GM21619 (cell line): ENCODE measurements at regions not wholly inside any gene's neighbourhood (a gene's known extent, or its start where the extent isn't known, plus 50 kb on each side); places are given as distances from the start of the nearest gene placed in this dataset.
"Not testable (repeated sequence)": the region's sequence is repeated elsewhere in the genome, so short reads cannot be mapped to it uniquely, and the experiment has no call there.

Experiments used
- ATAC-seq: cut with Tn5 transposase; IDR thresholded peaks from one replicate; pipeline ENCODE4 v1.9.1; 2021; ENCODE audit not compliant: unreplicated experiment

- no peak for ATAC-seq
Observed at GRCh38 chr5:124621279-124621678, 125.2 kb downstream of the ZNF608 start.

- no peak for ATAC-seq
Observed at GRCh38 chr5:124620743-124621142, 125.7 kb downstream of the ZNF608 start.

- no peak for ATAC-seq
Observed at GRCh38 chr5:124619121-124619520, 127.3 kb downstream of the ZNF608 start.

- no peak for ATAC-seq
Observed at GRCh38 chr5:124617787-124618186, 128.7 kb downstream of the ZNF608 start.

GRCh38 chr5:124614836-124615385 lies 131.5 kb downstream of the ZNF608 start:
- no peak for ATAC-seq

GRCh38 chr5:124614105-124614504 lies 132.3 kb downstream of the ZNF608 start:
- no peak for ATAC-seq

GRCh38 chr5:124613273-124613953 lies 133.0 kb downstream of the ZNF608 start:
- ATAC-seq = no peak

GRCh38 chr5:124612023-124612422 lies 134.4 kb downstream of the ZNF608 start:
- ATAC-seq = no peak

GRCh38 chr5:124611262-124611661 lies 135.2 kb downstream of the ZNF608 start:
- not testable (repeated sequence) for ATAC-seq

- ATAC-seq = not testable (repeated sequence)
Observed at GRCh38 chr5:124609685-124610084, 136.8 kb downstream of the ZNF608 start.

GRCh38 chr5:124606543-124606942 lies 139.9 kb downstream of the ZNF608 start:
- ATAC-seq = no peak

- ATAC-seq = no peak
Observed at GRCh38 chr5:124606093-124606492, 140.3 kb downstream of the ZNF608 start.

GRCh38 chr5:124605541-124605940 lies 140.9 kb downstream of the ZNF608 start:
- ATAC-seq = no peak

- no peak for ATAC-seq
Observed at GRCh38 chr5:124604419-124604818, 142.0 kb downstream of the ZNF608 start.

GRCh38 chr5:124602925-124603650 lies 143.4 kb downstream of the ZNF608 start:
- ATAC-seq = no peak

GRCh38 chr5:124599028-124599973 lies 147.1 kb downstream of the ZNF608 start:
- no peak for ATAC-seq

- no peak for ATAC-seq
Observed at GRCh38 chr5:124596595-124597421, 149.6 kb downstream of the ZNF608 start.

GRCh38 chr5:124593952-124594351 lies 152.5 kb downstream of the ZNF608 start:
- no peak for ATAC-seq

- no peak for ATAC-seq
Observed at GRCh38 chr5:124592891-124593290, 153.5 kb downstream of the ZNF608 start.

- no peak for ATAC-seq
Observed at GRCh38 chr5:124591583-124591982, 154.9 kb downstream of the ZNF608 start.
